IMR-90 (cell line): ENCODE measurements at regions not wholly inside any gene's neighbourhood (a gene's known extent, or its start where the extent isn't known, plus 50 kb on each side); places are given as distances from the start of the nearest gene placed in this dataset.
"Not testable (repeated sequence)": the region's sequence is repeated elsewhere in the genome, so short reads cannot be mapped to it uniquely, and the experiment has no call there.

Experiments
- CTCF ChIP-seq: conservative IDR thresholded peaks from 2 replicates; pipeline ENCODE4 v1.5.1; 2012; ENCODE audit warnings: mild to moderate bottlenecking, low read depth, low read length, improper control_type of control experiment
- POLR2A ChIP-seq: IDR thresholded peaks from 2 replicates; pipeline ENCODE4 v1.6.1; 2012; ENCODE audit warnings: mild to moderate bottlenecking, low read depth, low read length

DNA sequence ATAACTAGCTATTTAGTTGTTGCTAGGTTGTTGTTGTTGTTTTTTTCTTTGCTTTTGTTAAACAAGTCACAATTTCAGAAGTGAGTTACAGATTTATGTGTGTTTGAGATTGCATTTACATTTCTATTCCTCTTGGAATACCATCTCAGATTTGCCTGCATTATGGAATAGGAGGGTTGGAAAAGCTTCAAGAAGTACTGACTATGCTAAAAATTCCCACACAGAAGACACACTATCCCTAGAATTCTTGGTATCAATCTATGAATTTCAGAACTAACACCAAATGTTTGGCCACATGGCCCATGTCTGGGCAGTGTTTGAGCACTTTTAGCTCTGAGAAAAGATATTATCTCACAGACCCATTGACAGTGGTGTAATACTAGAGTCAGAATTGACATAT, 249.9 kb upstream of the NPVF start:
- not testable (repeated sequence) for TF ChIP-seq CTCF, POLR2A
